Psoas muscle (tissue), 7 donors: ENCODE measurements at regions not wholly inside any gene's neighbourhood (a gene's known extent, or its start where the extent isn't known, plus 50 kb on each side); places are given as distances from the start of the nearest gene placed in this dataset.

Experiments used
- ATAC-seq, 4 donors: fragments of 200-7000 bp; cut with Tn5 transposase; one replicate each; pipeline ENCODE4 v1.9.1; 2020; ENCODE audit warnings: moderate library complexity in 3 of 4, mild to moderate bottlenecking in 2 of 4
- DNase-seq, 2 donors: peaks; one replicate each; pipeline ENCODE4 v3.0.0-alpha.2; 2020
- H3K27ac ChIP-seq: fragments of 200-600 bp; one replicate; pipeline ENCODE4 v1.8.0; 2022
- H3K27me3 ChIP-seq, 3 donors: fragments of 200-600 bp in 1 of 3; one replicate each; pipeline versions ENCODE4 v1.6.1 to v1.8.0; 2013 to 2022; ENCODE audit warnings: low read length in 2 of 3, mild to moderate bottlenecking in 2 of 3, moderate library complexity in 1 of 3; ENCODE audit not compliant: insufficient read depth in 3 of 3
- H3K36me3 ChIP-seq, 2 donors: fragments of 200-600 bp in 1 of 2; one replicate each; pipeline versions ENCODE4 v1.6.1 to v1.8.0; 2013 to 2022; ENCODE audit warnings: low read depth in 1 of 2, mild to moderate bottlenecking in 1 of 2, moderate library complexity in 1 of 2; ENCODE audit not compliant: insufficient read depth in 1 of 2
- H3K4me1 ChIP-seq: fragments of 200-600 bp; one replicate; pipeline ENCODE4 v1.8.0; 2022
- H3K4me3 ChIP-seq: fragments of 200-600 bp; one replicate; pipeline ENCODE4 v1.8.0; 2022; ENCODE audit warnings: mild to moderate bottlenecking
- H3K9me3 ChIP-seq: fragments of 200-600 bp; one replicate; pipeline ENCODE4 v1.8.0; 2022
- WGBS, 3 donors: extraction: QIAGEN DNeasy Blood & Tissue Kit; methylation state at CpG; one replicate each; pipeline versions ENCODE4 v1.1.6 to v1.1.7; 2013; 5-methylcytosine and 5-hydroxymethylcytosine counted together
- intact Hi-C, 2 donors: fragments of 100-400 bp; cut with DNase I; formaldehyde crosslinking; loops; one replicate each; pipeline versions ENCODE4 v1.11.0 to v1.14.2; 2022
- TF ChIP-seq, protein P1 (sequence below): fragments of 200-600 bp; IDR thresholded peaks from one replicate; pipeline ENCODE4 v1.8.0; 2022; ENCODE audit warnings: antibody characterized with exemption
- donor health status: healthy with polysubstance abuse.
- donor health status: DM: no; HTN: no; CAD: no; lungs with moderate emphysema.
- donor health status: Bipolar disorder and iron deficiency.
- donor health status: healthy.
- donor health status: DM: yes; HTN: yes; CAD: no.
- donor health status: DM: no; HTN: no; CAD: no.
- donor health status: DM: yes; HTN: yes; CAD: no.

DNA sequence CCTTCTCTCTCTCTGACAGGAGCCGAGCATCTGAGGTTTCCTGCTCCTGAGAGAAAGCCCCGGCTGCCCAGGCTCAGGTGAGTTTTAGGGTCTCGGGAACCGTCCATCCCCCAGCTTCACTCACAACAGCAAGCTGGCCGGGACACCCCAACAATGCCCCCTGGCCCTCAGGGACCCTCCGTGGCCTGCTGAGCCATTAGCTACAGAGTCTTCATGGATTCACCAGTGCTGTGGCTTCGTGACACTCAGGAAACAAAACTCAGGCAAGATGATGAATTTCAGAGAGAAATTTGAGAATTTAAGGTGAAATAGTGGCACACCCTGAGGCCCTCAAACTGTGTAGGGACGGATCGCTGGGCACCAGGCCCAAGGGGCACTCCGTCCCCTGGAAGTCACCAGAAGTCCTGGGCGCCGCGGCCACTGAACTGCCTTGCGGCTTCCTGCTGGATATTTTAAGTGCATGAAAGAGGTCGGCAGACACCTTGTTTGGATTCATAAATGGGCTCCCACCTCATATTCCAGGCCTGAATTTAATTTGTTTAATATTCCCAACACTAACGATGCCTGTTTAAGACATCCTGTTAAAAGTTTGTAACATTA lies 368.3 kb upstream of the SALL3 start:
- TF ChIP-seq, protein P1, sequence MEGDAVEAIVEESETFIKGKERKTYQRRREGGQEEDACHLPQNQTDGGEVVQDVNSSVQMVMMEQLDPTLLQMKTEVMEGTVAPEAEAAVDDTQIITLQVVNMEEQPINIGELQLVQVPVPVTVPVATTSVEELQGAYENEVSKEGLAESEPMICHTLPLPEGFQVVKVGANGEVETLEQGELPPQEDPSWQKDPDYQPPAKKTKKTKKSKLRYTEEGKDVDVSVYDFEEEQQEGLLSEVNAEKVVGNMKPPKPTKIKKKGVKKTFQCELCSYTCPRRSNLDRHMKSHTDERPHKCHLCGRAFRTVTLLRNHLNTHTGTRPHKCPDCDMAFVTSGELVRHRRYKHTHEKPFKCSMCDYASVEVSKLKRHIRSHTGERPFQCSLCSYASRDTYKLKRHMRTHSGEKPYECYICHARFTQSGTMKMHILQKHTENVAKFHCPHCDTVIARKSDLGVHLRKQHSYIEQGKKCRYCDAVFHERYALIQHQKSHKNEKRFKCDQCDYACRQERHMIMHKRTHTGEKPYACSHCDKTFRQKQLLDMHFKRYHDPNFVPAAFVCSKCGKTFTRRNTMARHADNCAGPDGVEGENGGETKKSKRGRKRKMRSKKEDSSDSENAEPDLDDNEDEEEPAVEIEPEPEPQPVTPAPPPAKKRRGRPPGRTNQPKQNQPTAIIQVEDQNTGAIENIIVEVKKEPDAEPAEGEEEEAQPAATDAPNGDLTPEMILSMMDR, result no peak
- DNase-seq, result no peak
- intact Hi-C loops, result no loop called here

DNA sequence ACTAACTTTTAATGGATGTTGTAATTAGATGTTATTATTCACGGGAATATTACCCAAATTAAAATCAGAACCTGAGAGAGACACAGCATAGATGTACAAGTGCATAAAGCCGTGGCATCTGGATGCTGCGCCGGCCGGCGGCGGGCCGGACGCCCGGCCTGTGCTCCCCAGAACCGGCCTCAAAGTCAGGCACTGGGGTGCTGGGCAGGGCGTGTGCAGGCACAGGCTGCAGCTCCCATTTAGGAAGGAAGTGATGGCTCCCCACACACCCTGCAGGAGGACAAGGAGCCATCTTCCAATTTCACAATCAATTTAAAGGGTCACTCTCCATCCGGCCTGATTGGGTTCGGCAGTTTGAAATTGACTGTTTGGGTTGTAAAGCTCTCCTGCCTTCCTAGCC lies 367.7 kb upstream of the SALL3 start:
- no peaks in the 10 kb centered on the region for H3K36me3 ChIP-seq
- TF ChIP-seq, protein P1, result no peak
- intact Hi-C loops, result no loop called here
- H3K27me3 ChIP-seq, result peaks cover 0 to 5% (median 2%) of the 10 kb centered on the region in 3 donors
- H3K27ac ChIP-seq, result no peak overlapping the region
- 79 to 91% (median 90%) methylated on average over 14 of the region's 14 CpGs for WGBS, 3 donors
- H3K4me3 ChIP-seq, result no peak overlapping the region
- peaks cover 6% of the 10 kb centered on the region for H3K9me3 ChIP-seq
- ATAC-seq (no peak), DNase-seq (no peak)
- no peaks in the 10 kb centered on the region for H3K4me1 ChIP-seq

More for the DNA sequence above, 368.3 kb upstream of the SALL3 start:
- H3K4me1 ChIP-seq, result no peaks in the 10 kb centered on the region
- WGBS, 3 donors, result 72 to 76% (median 74%) methylated on average over 16 of the region's 16 CpGs
- peaks cover 2% of the 10 kb centered on the region for H3K9me3 ChIP-seq
- H3K36me3 ChIP-seq, result no peaks in the 10 kb centered on the region
- H3K27ac ChIP-seq, result no peak overlapping the region
- H3K27me3 ChIP-seq, result peaks cover 0 to 5% (median 2%) of the 10 kb centered on the region in 3 donors
- no peak overlapping the region for H3K4me3 ChIP-seq
- ATAC-seq, result no peak

DNA sequence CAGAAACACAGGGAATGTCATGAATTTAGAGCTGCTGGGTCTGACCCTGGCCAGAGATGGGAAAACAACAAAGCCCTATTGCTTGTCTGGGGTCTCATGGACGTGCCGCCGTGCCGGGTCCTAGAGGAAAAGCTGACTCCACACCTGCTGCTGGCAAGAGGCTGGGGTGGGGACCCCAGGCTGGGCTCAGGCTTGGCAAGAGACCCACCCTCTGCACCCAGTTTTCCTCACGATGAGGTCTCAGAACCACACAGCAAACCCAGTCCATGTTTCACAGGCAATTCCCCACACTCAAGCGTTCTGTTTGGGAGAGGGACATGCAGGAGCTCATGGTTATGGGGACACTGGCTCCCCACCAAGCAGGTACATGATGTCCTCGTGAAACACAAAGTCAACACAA lies 367.3 kb upstream of the SALL3 start:
- DNase-seq (no peak), ATAC-seq (no peak)
- Histone ChIP-seq H3K27me3 (peaks cover 0 to 5% (median 2%) of the 10 kb centered on the region in 3 donors), H3K4me1 (no peaks in the 10 kb centered on the region), H3K4me3 (no peak overlapping the region), H3K27ac (no peak overlapping the region), H3K9me3 (peaks cover 8% of the 10 kb centered on the region), H3K36me3 (no peaks in the 10 kb centered on the region)
- 69 to 85% (median 75%) methylated on average over 7 of the region's 7 CpGs for WGBS, 3 donors
- intact Hi-C loops, result no loop called here
- TF ChIP-seq, protein P1, result no peak

DNA sequence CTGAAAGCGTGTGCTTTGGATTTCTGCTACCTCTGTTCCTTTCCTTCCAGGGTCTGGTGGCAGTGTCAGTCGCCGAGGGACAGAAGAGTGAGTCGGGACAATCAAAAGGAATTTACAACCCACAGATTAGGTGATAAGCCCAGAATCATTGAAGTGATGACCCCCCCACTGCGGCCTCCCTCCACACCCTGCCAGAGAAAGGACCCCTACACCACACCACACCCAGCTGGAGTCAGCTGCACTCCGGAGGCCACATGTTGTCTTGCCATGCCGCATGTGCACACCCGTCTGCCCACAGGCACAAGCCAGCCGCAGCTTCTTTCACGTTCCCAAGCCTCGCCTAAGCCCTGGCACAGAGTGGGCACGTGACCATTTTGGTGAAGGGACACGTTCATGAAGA lies 366.8 kb upstream of the SALL3 start:
- TF ChIP-seq, protein P1, result no peak
- peaks cover 0 to 5% (median 2%) of the 10 kb centered on the region in 3 donors for H3K27me3 ChIP-seq
- H3K36me3 ChIP-seq, result no peaks in the 10 kb centered on the region
- H3K27ac ChIP-seq, result no peak overlapping the region
- no peak for ATAC-seq
- no peak for DNase-seq
- H3K4me3 ChIP-seq, result no peak overlapping the region
- H3K9me3 ChIP-seq, result peaks cover 8% of the 10 kb centered on the region
- WGBS, 3 donors, result 35 to 48% (median 41%) methylated on average over 13 of the region's 13 CpGs
- intact Hi-C loops, result no loop called here
- no peaks in the 10 kb centered on the region for H3K4me1 ChIP-seq

DNA sequence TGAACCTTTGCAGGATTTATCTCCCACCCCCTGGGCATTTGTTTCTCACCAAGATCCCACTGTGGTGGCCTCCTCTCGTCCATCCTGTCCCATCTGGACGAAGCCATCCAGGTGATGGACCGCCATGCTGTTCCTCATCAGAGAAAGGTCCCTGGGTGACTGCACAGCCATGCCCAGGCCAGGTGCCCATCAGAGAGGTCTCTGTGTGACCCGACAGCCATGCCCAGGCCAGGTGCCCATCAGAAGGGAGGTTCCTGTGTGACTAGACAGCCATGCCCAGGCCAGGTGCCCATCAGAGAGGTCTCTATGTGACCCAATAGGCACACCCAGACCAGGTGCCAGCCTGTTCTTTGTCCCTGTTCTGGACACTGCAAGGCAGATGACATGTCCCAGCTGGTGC lies 360.9 kb upstream of the SALL3 start:
- TF ChIP-seq, protein P1, result no peak
- intact Hi-C loops, result no loop called here
- H3K4me1 ChIP-seq, result no peaks in the 10 kb centered on the region
- H3K27ac ChIP-seq, result no peak overlapping the region
- ATAC-seq (no peak), DNase-seq (no peak)
- H3K4me3 ChIP-seq, result no peak overlapping the region
- WGBS, 3 donors, result 82 to 92% (median 89%) methylated on average over 4 of the region's 4 CpGs
- H3K27me3 ChIP-seq, result peaks cover 0 to 2% (median 0%) of the 10 kb centered on the region in 3 donors
- H3K36me3 ChIP-seq, result no peaks in the 10 kb centered on the region
- peaks cover 8% of the 10 kb centered on the region for H3K9me3 ChIP-seq
